T-cell (primary cell): ENCODE measurements at regions not wholly inside any gene's neighbourhood (a gene's known extent, or its start where the extent isn't known, plus 50 kb on each side); places are given as distances from the start of the nearest gene placed in this dataset.

Experiments used
- ATAC-seq, 4 experiments: fragments of 200-7000 bp in 3 of 4; fragments of 150-1000 bp in 1 of 4; cut with Tn5 transposase; replicated peaks in 1 of 4; 1 replicate in 3 of 4; 2 replicates in 1 of 4; pipeline ENCODE4 v1.10.0; 2021; ENCODE audit warnings: moderate library complexity in 3 of 4, mild to moderate bottlenecking in 2 of 4, moderate number of reproducible peaks in 1 of 4
- CTCF ChIA-PET, 2 donors: fragments of 300-600 bp; sonication (Branson Sonifier 250); formaldehyde crosslinking; loops; one replicate each; lab custom pipeline; 2022; ENCODE audit warnings: antibody characterized with exemption in 2 of 2; lab: Charles Lee
- POLR2A ChIA-PET, 2 donors: fragments of 300-600 bp; sonication (Branson Sonifier 250); formaldehyde crosslinking; loops; one replicate each; lab custom pipeline; 2022; ENCODE audit warnings: antibody characterized with exemption in 2 of 2; lab: Charles Lee
- DNase-seq, 35 experiments: peaks; one replicate each; pipeline versions ENCODE4 v3.0.0 to v3.0.0-alpha.2; 2013 to 2023
- H3K27ac ChIP-seq: one replicate; pipeline ENCODE4 v1.5.1; 2013; ENCODE audit warnings: low read length
- H3K27me3 ChIP-seq, 2 experiments: replicated peaks in 1 of 2; 1 replicate in 1 of 2; 2 replicates in 1 of 2; pipeline versions ENCODE4 v1.6.1 to v1.7.0; 2013; ENCODE audit warnings: low read length in 1 of 2, mixed read lengths in 1 of 2; ENCODE audit not compliant: control insufficient read depth in 2 of 2, insufficient read depth in 2 of 2; ENCODE audit errors: extremely low read depth in 1 of 2
- H3K36me3 ChIP-seq, 2 donors: 1 replicate in 1 of 2; 2 replicates in 1 of 2; pipeline versions ENCODE4 v1.6.1 to v1.7.0; 2013; ENCODE audit warnings: low read length in 1 of 2; ENCODE audit not compliant: control insufficient read depth in 2 of 2, insufficient read depth in 1 of 2; ENCODE audit errors: extremely low read depth in 1 of 2
- H3K4me1 ChIP-seq, 2 experiments: 1 replicate in 1 of 2; 2 replicates in 1 of 2; pipeline versions ENCODE4 v1.6.1 to v1.7.0; 2013; ENCODE audit warnings: low read length in 2 of 2, mixed read lengths in 1 of 2; ENCODE audit not compliant: insufficient read depth in 2 of 2, control insufficient read depth in 1 of 2; ENCODE audit errors: extremely low read depth in 1 of 2
- H3K4me3 ChIP-seq, 2 donors: 1 replicate in 1 of 2; 2 replicates in 1 of 2; pipeline versions ENCODE4 v1.5.1 to v1.7.0; 2013; ENCODE audit warnings: mild to moderate bottlenecking in 2 of 2, low read length in 1 of 2, moderate library complexity in 1 of 2; ENCODE audit not compliant: control insufficient read depth in 1 of 2; ENCODE audit errors: extremely low read depth in 1 of 2
- H3K9me3 ChIP-seq: 2 replicates; pipeline ENCODE4 v1.7.0; 2013
- H3K27ac Mint-ChIP-seq, 2 donors: one replicate each; pipeline ENCODE4 v1.8.0; 2020 to 2021; ENCODE audit warnings: mild to moderate bottlenecking in 2 of 2, mixed read lengths in 2 of 2
- H3K27me3 Mint-ChIP-seq, 2 donors: one replicate each; pipeline ENCODE4 v1.8.0; 2021 to 2022; ENCODE audit warnings: mixed read lengths in 2 of 2
- H3K36me3 Mint-ChIP-seq: one replicate; pipeline ENCODE4 v1.8.0; 2021; ENCODE audit warnings: mixed read lengths
- H3K4me1 Mint-ChIP-seq, 3 donors: one replicate each; pipeline ENCODE4 v1.8.0; 2020 to 2022; ENCODE audit warnings: mixed read lengths in 3 of 3, mild to moderate bottlenecking in 1 of 3
- H3K4me3 Mint-ChIP-seq, 3 donors: one replicate each; pipeline ENCODE4 v1.8.0; 2020 to 2022; ENCODE audit warnings: mild to moderate bottlenecking in 3 of 3, mixed read lengths in 3 of 3, moderate library complexity in 3 of 3
- H3K9me3 Mint-ChIP-seq, 3 donors: one replicate each; pipeline ENCODE4 v1.8.0; 2020 to 2022; ENCODE audit warnings: mixed read lengths in 3 of 3
- WGBS: methylation state at CpG from one replicate; pipeline ENCODE4 v1.1.5; 2013; ENCODE audit warnings: missing lambda C conversion rate; ENCODE audit not compliant: insufficient coverage; 5-methylcytosine and 5-hydroxymethylcytosine counted together

DNA sequence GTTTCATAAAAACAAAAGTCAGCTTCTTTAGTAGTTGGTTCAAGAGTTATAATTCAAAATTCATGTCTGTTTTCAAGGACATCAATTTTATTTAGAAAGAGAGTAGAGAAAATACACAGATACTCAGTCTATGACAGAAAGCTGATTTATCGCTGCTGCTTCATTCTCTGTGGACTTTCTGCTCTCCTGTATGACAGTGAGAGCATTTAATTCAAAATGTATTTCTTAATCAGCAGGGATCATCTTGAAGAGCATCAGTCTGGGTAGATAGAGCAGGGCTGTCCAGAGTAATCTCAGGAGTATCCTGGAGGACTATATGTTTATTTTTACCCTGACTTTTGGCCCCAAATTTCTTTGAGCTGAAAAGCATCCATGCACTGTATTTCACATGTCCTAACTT lies 1676.7 kb downstream of the REEP3 start:
- H3K27me3 ChIP-seq: no peaks in the 10 kb centered on the region
- H3K4me1 ChIP-seq: no peaks in the 10 kb centered on the region
- H3K27me3 Mint-ChIP-seq: no peaks in the 10 kb centered on the region
- peaks cover 5 to 13% (median 9%) of the 10 kb centered on the region in 3 donors for H3K9me3 Mint-ChIP-seq
- no peak overlapping the region for H3K4me3 ChIP-seq
- no CpG with 5 or more reads among the region's 1 CpG for WGBS
- no peaks in the 10 kb centered on the region for H3K9me3 ChIP-seq
- DNase-seq (no peak), ATAC-seq (no peak)
- H3K36me3 ChIP-seq: no peaks in the 10 kb centered on the region
- ChIA-PET POLR2A (no interaction called here), CTCF (no interaction called here)
- H3K27ac Mint-ChIP-seq: no peak overlapping the region
- H3K4me1 Mint-ChIP-seq: no peaks in the 10 kb centered on the region
- H3K4me3 Mint-ChIP-seq: no peak overlapping the region
- no peaks in the 10 kb centered on the region for H3K36me3 Mint-ChIP-seq
- H3K27ac ChIP-seq: no peak overlapping the region

DNA sequence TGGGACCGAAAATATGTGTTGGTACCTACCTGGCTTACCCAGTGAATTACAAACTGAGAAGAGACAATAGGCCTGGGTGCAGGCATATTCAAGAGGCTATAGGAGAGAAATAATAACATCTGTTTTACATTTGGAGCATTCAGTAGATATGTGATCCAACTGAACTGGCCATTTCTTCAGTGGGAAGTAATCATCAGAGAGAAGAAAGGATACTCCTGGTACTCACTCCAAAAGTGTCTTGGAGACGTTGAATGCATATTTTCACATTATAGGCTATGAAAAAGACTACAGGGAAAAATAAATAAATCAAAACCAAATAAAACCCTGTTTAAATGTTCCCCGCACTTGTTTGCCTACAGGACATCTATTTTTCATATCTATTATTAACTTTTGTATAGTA lies 1680.3 kb downstream of the REEP3 start:
- Histone ChIP-seq H3K36me3 (no peaks in the 10 kb centered on the region), H3K4me1 (no peaks in the 10 kb centered on the region), H3K27ac (no peak overlapping the region), H3K9me3 (no peaks in the 10 kb centered on the region), H3K27me3 (no peaks in the 10 kb centered on the region), H3K4me3 (no peak overlapping the region)
- Mint-ChIP-seq H3K27ac (no peak overlapping the region), H3K36me3 (no peaks in the 10 kb centered on the region), H3K4me1 (no peaks in the 10 kb centered on the region), H3K9me3 (peaks cover 3 to 10% (median 7%) of the 10 kb centered on the region in 3 donors), H3K27me3 (no peaks in the 10 kb centered on the region), H3K4me3 (no peak overlapping the region)
- ATAC-seq: no peak
- POLR2A ChIA-PET: no interaction called here
- CTCF ChIA-PET: no interaction called here
- DNase-seq: no peak
- no CpG with 5 or more reads among the region's 3 CpGs for WGBS

DNA sequence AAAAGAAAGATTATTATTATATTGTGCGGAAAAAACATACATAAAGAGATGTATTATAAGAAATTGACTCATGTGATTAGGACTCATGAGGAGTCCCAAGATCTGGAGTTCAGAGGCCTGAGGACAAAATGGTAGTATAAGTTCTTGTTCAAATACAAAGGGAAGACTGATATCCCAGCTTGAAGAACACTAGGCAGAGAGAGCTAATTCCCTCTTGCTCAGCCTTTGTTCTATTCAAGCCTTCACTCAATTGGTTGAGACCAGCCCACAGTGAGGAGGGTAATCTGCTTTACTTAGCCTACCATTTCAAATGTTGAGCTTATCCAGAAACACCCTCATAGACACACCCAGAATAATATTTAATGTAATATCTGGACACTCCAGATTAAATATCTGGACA lies 1683.8 kb downstream of the REEP3 start:
- H3K27me3 Mint-ChIP-seq: no peaks in the 10 kb centered on the region
- Histone ChIP-seq H3K4me1 (no peaks in the 10 kb centered on the region), H3K9me3 (no peaks in the 10 kb centered on the region), H3K27ac (no peak overlapping the region), H3K36me3 (no peaks in the 10 kb centered on the region), H3K27me3 (no peaks in the 10 kb centered on the region), H3K4me3 (no peak overlapping the region)
- H3K4me1 Mint-ChIP-seq: no peaks in the 10 kb centered on the region
- peaks cover 3 to 6% (median 4%) of the 10 kb centered on the region in 3 donors for H3K9me3 Mint-ChIP-seq
- WGBS: no CpG with 5 or more reads among the region's 1 CpG
- POLR2A ChIA-PET: no interaction called here
- H3K4me3 Mint-ChIP-seq: no peak overlapping the region
- CTCF ChIA-PET: no interaction called here
- DNase-seq (no peak), ATAC-seq (no peak)
- H3K27ac Mint-ChIP-seq: no peak overlapping the region
- no peaks in the 10 kb centered on the region for H3K36me3 Mint-ChIP-seq

DNA sequence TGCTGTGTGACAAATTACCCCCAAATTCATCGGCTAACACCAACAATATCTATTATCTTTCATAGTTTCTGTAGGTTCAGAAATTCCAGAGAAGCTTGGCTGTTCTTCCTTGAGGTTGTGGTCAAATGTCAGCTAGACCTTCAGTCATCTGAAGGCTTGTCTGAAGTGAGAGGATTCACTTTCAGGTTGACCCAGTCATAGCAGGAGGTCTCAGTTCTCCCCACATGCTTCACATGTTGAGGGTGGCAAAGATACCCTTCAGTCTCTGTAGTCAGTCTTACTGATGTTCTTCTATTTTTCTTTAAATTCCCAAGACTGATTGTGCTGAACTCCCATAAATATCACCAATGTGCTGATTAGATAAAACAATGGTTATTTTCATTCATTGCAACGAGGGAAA lies 1692.0 kb downstream of the REEP3 start:
- Mint-ChIP-seq H3K36me3 (no peaks in the 10 kb centered on the region), H3K27me3 (no peaks in the 10 kb centered on the region), H3K4me1 (no peaks in the 10 kb centered on the region), H3K4me3 (no peak overlapping the region), H3K9me3 (peaks cover 0 to 6% (median 0%) of the 10 kb centered on the region in 3 donors), H3K27ac (no peak overlapping the region)
- DNase-seq (no peak), ATAC-seq (no peak)
- H3K9me3 ChIP-seq: no peaks in the 10 kb centered on the region
- H3K36me3 ChIP-seq: no peaks in the 10 kb centered on the region
- no CpG with 5 or more reads among the region's 2 CpGs for WGBS
- H3K4me1 ChIP-seq: no peaks in the 10 kb centered on the region
- POLR2A ChIA-PET: no interaction called here
- H3K27me3 ChIP-seq: no peaks in the 10 kb centered on the region
- no peak overlapping the region for H3K27ac ChIP-seq
- H3K4me3 ChIP-seq: no peak overlapping the region
- CTCF ChIA-PET: no interaction called here

DNA sequence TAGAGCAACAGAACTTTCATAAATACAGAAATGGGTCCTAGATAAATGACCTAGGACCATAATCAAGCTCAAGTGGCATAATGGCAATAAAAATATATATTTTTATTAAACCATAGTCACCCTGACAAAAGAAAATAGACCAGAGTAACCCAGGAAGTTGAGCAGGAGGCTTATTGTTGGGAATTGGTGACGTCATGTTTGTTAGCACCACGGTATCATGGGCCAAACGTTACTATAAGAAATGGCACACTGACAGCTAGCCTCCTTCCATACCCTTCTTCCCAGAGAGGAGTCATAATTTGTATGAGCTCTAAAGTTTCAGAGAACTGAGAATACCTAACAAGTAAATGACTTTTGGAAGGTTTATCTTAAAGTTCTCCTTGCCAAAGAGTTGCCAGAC lies 1698.2 kb downstream of the REEP3 start:
- Mint-ChIP-seq H3K27me3 (no peaks in the 10 kb centered on the region), H3K27ac (no peak overlapping the region), H3K4me1 (no peaks in the 10 kb centered on the region), H3K4me3 (no peak overlapping the region), H3K36me3 (no peaks in the 10 kb centered on the region), H3K9me3 (peaks cover 3 to 12% (median 9%) of the 10 kb centered on the region in 3 donors)
- H3K36me3 ChIP-seq: no peaks in the 10 kb centered on the region
- CTCF ChIA-PET: no interaction called here
- DNase-seq (no peak), ATAC-seq (no peak)
- POLR2A ChIA-PET: interaction anchor here in 1 of 2 donors (0.6 kb wide), 1 partner anchor 36 kb away, joined by 3 read pairs; no protein-coding TSS in a partner anchor
- H3K27ac ChIP-seq: no peak overlapping the region
- no peak overlapping the region for H3K4me3 ChIP-seq
- no peaks in the 10 kb centered on the region for H3K4me1 ChIP-seq
- H3K27me3 ChIP-seq: no peaks in the 10 kb centered on the region
- H3K9me3 ChIP-seq: no peaks in the 10 kb centered on the region
- no CpG with 5 or more reads among the region's 3 CpGs for WGBS

DNA sequence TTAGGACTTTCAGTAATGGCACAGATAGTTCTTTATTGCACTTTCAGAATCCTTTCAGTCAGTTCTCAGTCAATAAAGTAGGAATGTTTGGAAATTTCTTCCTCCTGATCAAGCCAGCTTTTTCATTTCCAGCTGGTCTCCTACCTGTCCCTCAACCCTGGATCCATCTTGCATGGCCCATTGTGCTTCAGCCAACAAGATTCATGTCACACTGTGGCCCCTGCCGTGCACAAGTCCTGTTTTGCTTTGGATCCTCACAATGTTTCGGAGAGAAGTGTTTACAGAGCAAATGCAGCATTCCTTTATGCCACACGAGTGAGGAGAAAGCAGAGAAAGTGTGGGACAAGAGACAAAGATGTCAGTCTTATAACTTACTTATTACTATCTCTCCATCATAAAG lies 1694.7 kb upstream of the LRRTM3 start:
- CTCF ChIA-PET: no interaction called here
- DNase-seq: no peak
- Histone ChIP-seq H3K4me1 (no peaks in the 10 kb centered on the region), H3K27me3 (no peaks in the 10 kb centered on the region), H3K36me3 (no peaks in the 10 kb centered on the region), H3K4me3 (no peak overlapping the region), H3K9me3 (no peaks in the 10 kb centered on the region), H3K27ac (no peak overlapping the region)
- no peaks in the 10 kb centered on the region for H3K27me3 Mint-ChIP-seq
- POLR2A ChIA-PET: no interaction called here
- H3K4me3 Mint-ChIP-seq: no peak overlapping the region
- WGBS: no CpG with 5 or more reads among the region's 3 CpGs
- no peaks in the 10 kb centered on the region for H3K36me3 Mint-ChIP-seq
- H3K4me1 Mint-ChIP-seq: no peaks in the 10 kb centered on the region
- ATAC-seq: no peak
- no peak overlapping the region for H3K27ac Mint-ChIP-seq
- peaks cover 4 to 14% (median 4%) of the 10 kb centered on the region in 3 donors for H3K9me3 Mint-ChIP-seq

DNA sequence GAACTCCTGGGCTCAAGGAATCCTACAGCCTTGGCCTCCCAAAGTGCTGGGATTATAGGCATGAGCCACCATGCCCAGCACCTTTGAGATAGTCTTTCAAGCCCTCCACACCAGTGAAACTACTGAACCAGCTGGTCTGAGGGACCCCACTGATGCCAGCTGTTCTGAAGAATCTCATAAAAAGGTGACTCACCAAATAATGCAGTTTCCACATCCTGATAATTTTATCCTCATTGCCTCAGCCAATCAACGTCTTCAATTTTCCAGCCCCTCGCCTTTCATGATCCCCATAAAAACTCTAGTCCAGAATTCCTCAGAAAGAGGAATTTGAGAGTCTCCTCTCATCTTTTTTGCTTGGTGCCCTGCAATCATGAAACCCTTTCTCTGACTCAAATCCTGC lies 1691.6 kb upstream of the LRRTM3 start:
- no peaks in the 10 kb centered on the region for H3K36me3 Mint-ChIP-seq
- H3K27me3 Mint-ChIP-seq: no peaks in the 10 kb centered on the region
- no peak overlapping the region for H3K27ac Mint-ChIP-seq
- H3K36me3 ChIP-seq: no peaks in the 10 kb centered on the region
- no peaks in the 10 kb centered on the region for H3K27me3 ChIP-seq
- no peak for DNase-seq
- no peak overlapping the region for H3K27ac ChIP-seq
- H3K9me3 Mint-ChIP-seq: peaks cover 0 to 6% (median 4%) of the 10 kb centered on the region in 3 donors
- WGBS: 85% methylated on average over 2 of the region's 2 CpGs
- ChIA-PET POLR2A (no interaction called here), CTCF (no interaction called here)
- no peak overlapping the region for H3K4me3 ChIP-seq
- H3K4me1 Mint-ChIP-seq: no peaks in the 10 kb centered on the region
- no peaks in the 10 kb centered on the region for H3K9me3 ChIP-seq
- ATAC-seq: no peak
- H3K4me3 Mint-ChIP-seq: no peak overlapping the region
- H3K4me1 ChIP-seq: no peaks in the 10 kb centered on the region
